ENCODE measurements at regions not wholly inside any gene's neighbourhood (a gene's known extent, or its start where the extent isn't known, plus 50 kb on each side); places are given as distances from the start of the nearest gene placed in this dataset.

GRCh38 chr10:27437775-27438174 is 66.3 kb upstream of the RAB18 start:
- no peak for DNase-seq (ENCODE audit: low spot score)
- no peak overlapping the region for H3K27ac Mint-ChIP-seq (ENCODE audit: unreplicated experiment)
- H3K4me3 Mint-ChIP-seq (ENCODE audit: unreplicated experiment), result no peak overlapping the region
- no peak for TF ChIP-seq CTCF (IDR thresholded peaks at IDR 0.05; ENCODE audit: unreplicated experiment)
- no peaks in the 10 kb centered on the region for H3K4me1 Mint-ChIP-seq (ENCODE audit: unreplicated experiment)
- no peaks in the 10 kb centered on the region for H3K27me3 Mint-ChIP-seq (ENCODE audit: unreplicated experiment)
- H3K36me3 Mint-ChIP-seq (ENCODE audit: low read depth, unreplicated experiment), result no peaks in the 10 kb centered on the region
- H3K9me3 Mint-ChIP-seq (ENCODE audit: unreplicated experiment), result no peaks in the 10 kb centered on the region

GRCh38 chr10:27436710-27437109 is 67.4 kb upstream of the RAB18 start:
- Mint-ChIP-seq H3K36me3 (ENCODE audit: low read depth, unreplicated experiment) (no peaks in the 10 kb centered on the region), H3K4me3 (ENCODE audit: unreplicated experiment) (no peak overlapping the region), H3K4me1 (ENCODE audit: unreplicated experiment) (no peaks in the 10 kb centered on the region), H3K9me3 (ENCODE audit: unreplicated experiment) (no peaks in the 10 kb centered on the region), H3K27ac (ENCODE audit: unreplicated experiment) (no peak overlapping the region), H3K27me3 (ENCODE audit: unreplicated experiment) (no peaks in the 10 kb centered on the region)
- TF ChIP-seq CTCF (IDR thresholded peaks at IDR 0.05; ENCODE audit: unreplicated experiment), result no peak
- no peak for DNase-seq (ENCODE audit: low spot score)

- Mint-ChIP-seq H3K4me1 (ENCODE audit: unreplicated experiment) (no peaks in the 10 kb centered on the region), H3K4me3 (ENCODE audit: unreplicated experiment) (no peak overlapping the region), H3K36me3 (ENCODE audit: low read depth, unreplicated experiment) (no peaks in the 10 kb centered on the region), H3K27me3 (ENCODE audit: unreplicated experiment) (no peaks in the 10 kb centered on the region), H3K9me3 (ENCODE audit: unreplicated experiment) (no peaks in the 10 kb centered on the region), H3K27ac (ENCODE audit: unreplicated experiment) (no peak overlapping the region)
- DNase-seq (ENCODE audit: low spot score), result no peak
- TF ChIP-seq CTCF (IDR thresholded peaks at IDR 0.05; ENCODE audit: unreplicated experiment), result no peak
These were observed 70.1 kb upstream of the RAB18 start for GRCh38 chr10:27433976-27434375.

GRCh38 chr10:27426948-27427467 is 77.1 kb upstream of the RAB18 start:
- TF ChIP-seq CTCF (IDR thresholded peaks at IDR 0.05; ENCODE audit: unreplicated experiment), result no peak
- Mint-ChIP-seq H3K27me3 (ENCODE audit: unreplicated experiment) (no peaks in the 10 kb centered on the region), H3K4me3 (ENCODE audit: unreplicated experiment) (no peak overlapping the region), H3K36me3 (ENCODE audit: low read depth, unreplicated experiment) (no peaks in the 10 kb centered on the region), H3K9me3 (ENCODE audit: unreplicated experiment) (no peaks in the 10 kb centered on the region), H3K27ac (ENCODE audit: unreplicated experiment) (no peak overlapping the region), H3K4me1 (ENCODE audit: unreplicated experiment) (no peaks in the 10 kb centered on the region)
- no peak for DNase-seq (ENCODE audit: low spot score)

GRCh38 chr10:27413831-27414348 is 90.2 kb upstream of the RAB18 start:
- no peak for TF ChIP-seq CTCF (IDR thresholded peaks at IDR 0.05; ENCODE audit: unreplicated experiment)
- DNase-seq (ENCODE audit: low spot score), result no peak
- Mint-ChIP-seq H3K4me1 (ENCODE audit: unreplicated experiment) (peaks cover 13% of the 10 kb centered on the region), H3K27me3 (ENCODE audit: unreplicated experiment) (peaks cover 1% of the 10 kb centered on the region), H3K27ac (ENCODE audit: unreplicated experiment) (no peak overlapping the region), H3K36me3 (ENCODE audit: low read depth, unreplicated experiment) (no peaks in the 10 kb centered on the region), H3K4me3 (ENCODE audit: unreplicated experiment) (no peak overlapping the region), H3K9me3 (ENCODE audit: unreplicated experiment) (no peaks in the 10 kb centered on the region)
